T-helper 1 cell treated with Interleukin-12 subunit alpha and Interleukin-12 subunit beta and Interleukin-4 antibody, amounts not matched to agents 30 ng/mL and 1 ng/mL, for 36 hours (primary cell): ENCODE measurements at regions not wholly inside any gene's neighbourhood (a gene's known extent, or its start where the extent isn't known, plus 50 kb on each side); places are given as distances from the start of the nearest gene placed in this dataset.

Experiments
- intact Hi-C: fragments of 100-400 bp; cut with micrococcal nuclease; formaldehyde crosslinking; loops from one replicate; pipeline ENCODE4 v1.15.1; 2024

DNA sequence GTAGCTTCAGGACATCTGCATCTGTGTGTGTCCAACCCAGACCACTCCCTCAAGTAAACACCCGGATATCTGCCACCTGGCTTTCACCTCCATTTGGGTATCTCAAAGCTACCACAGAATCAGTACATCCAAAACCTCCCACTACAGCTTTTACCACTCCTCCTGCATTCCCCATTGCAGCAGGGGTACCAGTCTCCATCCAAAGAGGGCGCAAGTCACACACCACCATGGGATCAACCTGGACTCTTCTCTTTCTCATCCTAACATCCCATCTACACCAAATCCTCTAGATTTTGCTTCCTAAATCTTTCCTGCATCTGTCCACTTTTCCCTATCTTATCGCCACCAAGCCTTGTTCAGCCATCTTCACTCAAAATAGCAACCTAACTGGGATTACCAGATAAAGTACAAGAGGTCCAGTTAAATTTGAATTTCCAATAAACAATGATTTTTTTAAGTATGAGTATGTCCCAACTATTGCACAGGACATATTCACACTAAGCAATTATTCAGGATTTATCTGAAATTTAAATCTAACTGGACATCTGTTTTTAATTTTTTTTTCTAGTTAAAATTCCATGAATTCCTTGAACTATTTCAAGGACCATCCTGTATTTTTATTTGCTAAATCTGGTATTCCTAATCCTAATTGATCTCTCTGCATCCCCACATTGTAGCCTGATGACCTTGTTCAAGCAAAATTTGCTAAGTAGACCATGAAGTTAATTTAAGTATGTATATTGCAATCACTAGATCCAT is 164.3 kb upstream of the MLN start:
- intact Hi-C loops, result no loop called here

DNA sequence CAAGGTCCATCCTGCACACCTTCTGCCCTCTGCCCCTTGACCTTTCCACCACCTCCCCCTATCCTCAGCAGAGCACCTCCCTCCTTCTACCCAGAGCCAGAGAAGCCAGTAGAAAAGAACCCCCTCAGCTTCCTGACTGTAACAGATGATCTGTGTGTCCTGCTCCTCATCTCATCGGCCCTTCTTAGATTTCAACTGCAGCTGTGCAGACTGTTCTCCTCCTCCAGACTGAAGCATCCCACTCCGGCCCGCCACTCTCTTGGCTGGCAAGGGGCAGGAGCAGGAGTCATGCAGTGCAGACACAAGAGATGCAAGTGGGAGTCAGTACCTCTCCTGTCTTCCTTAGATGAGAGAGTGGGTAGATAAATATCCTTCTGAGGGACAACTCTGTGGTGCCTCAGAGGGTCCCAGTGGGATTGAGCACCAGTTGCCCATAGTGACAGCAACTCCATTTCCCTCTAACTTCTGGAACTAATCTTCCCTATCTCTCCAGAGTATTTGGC is 163.5 kb upstream of the MLN start:
- intact Hi-C loops, result no loop called here

DNA sequence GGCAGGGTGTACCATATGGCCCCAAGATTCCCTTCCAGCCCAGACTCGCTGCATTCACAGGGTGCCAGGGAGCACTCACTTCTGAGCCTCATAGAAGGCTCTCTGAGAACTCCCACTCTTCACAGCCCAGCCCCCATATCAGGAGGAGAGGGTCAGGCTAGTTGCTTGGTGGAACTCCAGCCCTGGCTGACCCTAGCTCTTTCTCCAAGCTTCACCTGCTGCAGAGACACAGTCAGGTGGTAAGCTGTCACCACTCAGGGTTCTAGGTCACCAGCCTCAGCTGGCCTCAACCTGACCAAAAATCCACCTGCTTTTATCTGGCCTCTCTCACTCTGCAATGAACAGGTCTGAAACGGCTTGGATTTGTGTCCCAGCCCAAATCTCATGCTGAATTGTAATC is 162.7 kb upstream of the MLN start:
- intact Hi-C loops, result no loop called here

DNA sequence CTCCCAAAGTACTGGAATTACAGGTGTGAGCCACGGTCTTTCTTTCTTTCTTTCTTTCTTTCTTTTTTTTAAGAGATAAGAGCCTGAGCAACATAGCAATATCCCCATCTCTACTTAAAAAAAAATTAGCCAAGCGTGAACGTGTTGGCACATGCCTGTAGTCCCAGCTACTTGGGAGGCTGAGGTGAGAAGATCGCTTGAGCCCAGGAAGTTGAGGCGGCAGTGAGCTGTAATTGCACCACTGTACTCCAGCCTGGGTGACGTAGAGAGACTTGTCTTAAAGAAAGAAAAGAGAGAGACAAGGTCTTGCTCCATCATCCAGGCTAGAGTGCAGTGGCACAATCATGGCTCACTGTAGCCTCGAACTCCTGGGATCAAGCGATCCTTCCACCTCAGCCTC is 162.0 kb upstream of the MLN start:
- intact Hi-C loops, result no loop called here

DNA sequence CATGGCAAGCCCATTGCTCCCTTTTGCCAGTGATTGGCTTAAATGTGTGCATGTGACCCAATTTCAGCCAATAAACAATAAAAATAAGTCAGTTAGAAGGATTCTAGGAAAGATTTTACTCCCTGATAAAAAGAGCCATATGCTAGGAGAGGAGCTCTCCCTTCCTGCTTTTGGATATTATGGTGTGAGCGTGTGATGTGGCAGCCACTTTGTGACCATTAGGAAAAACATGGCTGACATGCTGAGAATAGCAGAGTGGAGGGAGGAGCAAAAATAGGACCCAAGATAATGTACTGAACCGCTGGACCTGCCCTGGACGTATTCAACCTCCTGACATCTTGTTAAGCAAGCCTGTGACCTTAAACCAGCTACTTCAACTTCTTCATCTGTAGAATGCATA is 160.6 kb upstream of the MLN start:
- intact Hi-C loops, result no loop called here

DNA sequence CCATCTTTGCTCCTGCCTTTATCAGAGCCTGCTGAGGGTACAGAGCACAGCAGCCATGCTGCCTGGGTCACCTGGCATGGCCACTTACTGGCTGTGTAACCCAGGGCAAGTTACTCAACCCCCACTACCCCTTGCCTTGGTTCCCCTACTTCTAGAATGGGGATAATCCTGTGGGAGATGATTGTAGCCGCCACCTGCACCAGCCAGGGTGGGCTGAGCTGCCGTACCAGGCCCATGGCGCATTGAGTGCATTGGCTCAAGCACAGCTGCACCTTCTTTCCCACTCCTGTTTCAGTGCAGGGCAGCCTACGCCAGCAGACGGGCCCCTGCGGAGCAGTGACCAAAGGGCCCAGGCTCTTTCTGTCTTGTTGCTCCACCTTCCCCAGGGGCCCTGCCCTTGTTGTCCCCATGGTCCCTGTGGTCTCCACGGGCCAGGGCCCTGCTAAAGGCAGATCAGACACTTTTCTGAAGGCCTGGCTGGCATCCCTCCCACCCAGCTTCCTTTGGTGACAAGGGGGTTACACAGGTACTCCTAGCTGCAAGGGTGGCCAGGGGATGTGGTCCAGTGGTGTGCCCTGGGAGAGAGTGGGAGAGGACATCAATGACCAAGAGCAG is 159.4 kb upstream of the MLN start:
- intact Hi-C loops, result no loop called here

DNA sequence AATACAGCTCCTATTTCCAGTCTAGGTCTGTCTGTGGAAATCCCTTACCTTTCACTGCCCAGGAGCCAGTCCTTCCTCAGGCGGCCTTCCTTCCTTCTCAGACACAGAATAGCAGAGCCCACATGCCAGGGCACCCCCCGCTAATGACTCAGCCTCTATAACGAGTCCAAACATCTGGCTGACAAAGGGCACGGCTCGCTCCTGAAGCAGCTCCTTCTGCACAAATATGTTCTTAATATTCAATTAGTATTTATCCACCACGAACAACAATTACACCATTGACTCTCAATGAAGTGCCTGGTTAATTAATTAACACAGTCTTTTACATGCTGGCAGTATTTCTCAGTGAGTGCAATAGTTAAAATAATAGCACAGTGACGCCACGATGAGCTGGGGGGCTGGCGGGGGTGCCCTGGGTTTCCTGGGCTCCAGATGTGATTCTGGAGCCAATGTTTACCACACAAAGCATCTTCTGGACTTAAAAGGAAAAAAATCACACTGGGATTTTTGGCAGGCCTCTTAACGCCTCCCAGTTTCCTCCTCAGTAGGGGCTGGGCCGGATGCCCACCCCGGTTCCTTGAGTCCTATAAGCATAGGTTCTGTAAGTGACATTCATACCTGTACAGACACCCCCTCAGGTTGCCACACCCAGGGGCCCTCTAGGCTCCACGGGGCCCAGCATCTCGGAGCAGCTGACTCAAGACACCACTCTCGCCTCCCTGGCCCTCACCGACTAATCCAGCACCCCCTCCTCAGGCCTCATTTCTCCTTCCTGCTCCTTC is 158.6 kb upstream of the MLN start:
- intact Hi-C loops, result no loop called here

DNA sequence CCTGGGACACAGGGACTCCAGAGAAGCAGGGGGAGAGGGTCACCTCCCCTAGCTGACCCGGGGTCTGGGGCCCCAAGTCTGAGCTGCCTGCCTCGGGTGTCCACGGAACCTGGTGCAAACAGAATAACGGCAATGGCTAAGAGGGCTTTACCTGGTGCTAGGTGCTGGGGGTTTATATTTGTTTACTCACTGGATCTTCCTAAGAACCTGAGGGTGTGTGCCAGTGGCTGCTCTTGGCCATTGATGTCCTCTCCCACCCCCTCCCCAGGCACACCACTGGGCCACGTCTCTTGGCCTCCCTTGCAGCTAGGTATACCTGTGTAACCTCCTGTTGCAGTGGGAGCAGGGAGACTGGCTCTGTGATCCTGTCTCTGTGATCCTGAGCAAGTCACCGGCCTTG is 157.9 kb upstream of the MLN start:
- intact Hi-C loops, result no loop called here

DNA sequence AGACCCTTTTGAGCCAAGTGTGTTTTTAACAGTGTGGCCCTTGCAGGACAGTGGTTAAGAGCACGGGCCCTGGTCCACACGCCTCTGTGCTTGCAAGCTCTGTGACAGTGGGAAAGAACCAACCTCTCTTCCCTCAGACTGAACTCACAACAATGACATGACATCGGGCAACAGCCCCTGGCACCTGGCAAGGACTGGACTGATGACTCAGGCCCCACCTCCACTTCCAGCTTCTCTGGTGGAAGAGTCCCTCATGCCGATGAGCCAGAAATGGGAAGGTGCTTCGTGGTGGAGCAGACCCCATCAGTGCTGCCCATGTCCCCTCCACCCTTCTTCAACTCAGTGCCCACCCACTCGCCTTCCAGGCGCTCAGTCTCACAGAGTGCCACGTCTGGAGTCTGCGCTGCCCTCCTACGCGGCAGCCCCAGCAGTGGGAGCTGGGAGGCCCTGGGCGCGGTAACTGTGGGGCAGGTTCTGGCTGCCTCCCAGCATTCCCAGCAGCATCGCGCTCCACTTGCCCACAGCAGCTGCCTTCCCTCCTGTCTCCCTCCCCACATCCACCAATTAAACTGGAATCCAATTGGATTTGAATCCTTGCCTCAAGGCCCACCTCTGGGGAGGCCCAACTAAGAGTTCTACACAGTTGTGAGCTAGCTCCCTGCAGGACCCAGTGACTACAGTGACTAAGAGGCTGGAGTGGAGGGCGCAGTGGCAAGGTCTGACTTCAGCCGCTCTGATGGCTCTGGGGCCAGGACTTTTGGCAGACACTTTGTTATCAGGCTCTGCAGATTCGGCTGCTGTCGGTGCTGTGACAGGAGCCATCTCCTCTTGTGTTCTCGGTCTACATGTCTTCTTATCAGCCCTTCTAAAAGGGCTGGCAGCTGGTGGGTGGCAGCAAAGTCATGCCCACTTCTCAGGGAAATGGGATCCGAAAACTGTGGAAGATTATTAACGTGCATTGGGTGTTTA is 156.8 kb upstream of the MLN start:
- intact Hi-C loops, result no loop called here

DNA sequence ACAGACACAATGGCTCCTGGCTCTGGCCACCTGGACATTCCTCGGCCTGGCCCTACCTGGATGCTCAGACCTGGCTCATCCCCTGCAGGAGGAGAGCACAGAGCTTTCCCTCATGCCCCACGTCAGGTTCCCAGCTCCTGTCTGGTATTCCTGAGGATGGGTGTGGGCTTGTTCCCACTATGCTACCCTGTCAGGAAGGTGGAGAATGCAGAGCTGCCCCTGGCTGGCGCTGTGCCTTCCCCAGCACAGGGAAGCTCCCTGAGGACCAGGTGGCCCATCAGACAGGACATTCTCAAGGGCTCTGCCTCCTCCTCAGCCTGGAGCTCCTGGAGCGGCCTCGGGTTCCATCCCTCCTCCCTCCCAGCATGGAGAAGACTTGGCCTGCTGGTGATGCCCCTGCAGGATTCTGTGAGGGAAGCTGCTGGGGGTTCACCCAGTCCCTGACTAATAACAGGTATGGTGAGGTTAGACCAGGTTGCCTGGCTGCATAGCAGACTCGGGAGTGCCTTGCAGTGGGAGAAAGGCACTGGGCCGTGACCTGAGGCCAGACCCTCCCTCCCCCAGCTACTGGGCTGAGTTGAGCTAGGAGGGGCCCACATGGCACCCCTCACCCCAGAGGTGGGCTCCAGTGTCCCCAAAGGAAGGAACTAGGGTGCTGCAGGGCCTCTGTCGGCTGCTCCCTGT is 156.0 kb upstream of the MLN start:
- intact Hi-C loops, result no loop called here

DNA sequence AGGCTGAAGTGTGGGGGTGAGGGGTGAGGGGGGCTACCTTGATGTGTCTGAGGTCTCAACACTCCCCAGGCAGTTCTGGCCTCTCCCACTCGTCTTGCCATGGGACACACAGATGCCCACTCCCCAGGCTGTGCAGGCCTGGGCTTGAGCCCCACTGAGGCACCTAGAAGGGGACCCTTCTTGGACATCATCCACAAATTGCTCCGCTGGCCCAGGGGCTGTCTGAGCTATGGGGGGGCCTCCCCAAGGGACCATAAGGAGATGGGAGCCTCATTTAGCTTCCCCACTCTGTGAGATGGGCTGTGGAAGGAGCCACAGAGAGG is 155.5 kb upstream of the MLN start:
- intact Hi-C loops, result no loop called here

DNA sequence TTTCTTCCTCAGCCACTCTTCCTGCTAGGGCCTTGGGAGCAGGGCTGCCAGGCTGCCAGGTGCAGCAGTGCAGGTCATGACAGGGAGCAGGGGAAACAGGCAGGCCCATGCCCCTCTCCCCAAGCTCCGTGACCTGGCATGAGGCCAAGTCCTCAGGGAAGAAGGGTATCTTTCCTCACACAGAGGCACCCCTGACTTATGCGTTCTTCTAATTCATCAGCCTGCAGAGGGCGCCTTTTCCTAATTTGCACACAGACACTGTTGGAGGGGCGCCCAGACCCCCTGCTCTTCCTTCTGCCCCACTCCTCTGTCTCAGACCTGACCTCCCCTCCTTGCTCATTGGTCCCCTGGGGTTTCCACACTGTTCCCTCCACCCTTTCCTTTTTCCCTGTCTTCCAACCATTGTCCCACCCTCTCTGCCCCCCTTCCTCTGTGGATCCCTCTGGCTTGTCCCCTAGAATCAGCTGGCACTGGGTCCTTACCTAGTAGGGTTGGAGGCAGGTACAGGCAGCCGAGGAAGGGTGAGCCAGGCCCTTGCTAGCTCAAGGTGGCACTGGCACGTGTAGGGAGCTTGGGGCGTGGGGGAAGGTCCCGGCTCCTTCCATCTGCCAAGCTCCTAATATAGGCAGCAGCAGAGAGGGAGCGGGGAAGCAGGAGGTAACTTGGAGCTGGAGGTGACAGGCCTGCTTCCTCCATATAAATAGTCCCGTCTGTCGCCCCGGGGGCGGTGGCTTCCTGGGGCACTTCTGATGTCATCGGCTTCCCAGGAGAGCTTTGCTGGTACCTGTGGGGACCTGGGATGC is 154.9 kb upstream of the MLN start:
- intact Hi-C loops, result no loop called here

DNA sequence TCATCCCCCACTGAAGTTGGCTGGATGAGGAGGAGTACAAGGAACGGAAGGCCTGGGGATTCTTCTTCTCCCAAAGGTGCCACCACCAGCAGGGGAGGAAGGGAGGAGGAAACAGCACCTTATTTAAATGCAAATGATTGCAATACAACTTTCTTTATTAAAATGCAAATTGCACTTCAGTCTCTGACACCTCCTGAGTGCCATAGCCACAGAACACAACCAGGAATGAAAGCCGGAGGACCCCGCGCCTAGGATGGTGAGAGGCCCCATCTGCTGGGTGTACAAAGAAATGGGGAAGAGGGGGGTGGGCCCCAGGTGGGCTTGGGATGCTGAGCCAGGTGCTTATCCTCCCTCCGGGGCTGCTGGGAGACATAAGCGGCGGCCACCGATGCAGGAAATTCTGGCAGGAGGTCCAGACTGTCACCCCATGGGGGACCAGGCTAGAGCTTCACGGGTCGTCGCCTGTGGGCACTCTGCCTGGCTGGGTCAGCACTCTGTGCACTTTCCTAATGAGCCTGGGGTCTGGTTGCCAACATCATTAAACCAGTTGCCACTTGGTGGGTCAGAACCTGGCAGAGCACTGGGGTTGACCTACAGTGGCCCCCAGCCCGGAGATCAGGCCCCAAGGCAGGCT is 154.2 kb upstream of the MLN start:
- intact Hi-C loops, result no loop called here

DNA sequence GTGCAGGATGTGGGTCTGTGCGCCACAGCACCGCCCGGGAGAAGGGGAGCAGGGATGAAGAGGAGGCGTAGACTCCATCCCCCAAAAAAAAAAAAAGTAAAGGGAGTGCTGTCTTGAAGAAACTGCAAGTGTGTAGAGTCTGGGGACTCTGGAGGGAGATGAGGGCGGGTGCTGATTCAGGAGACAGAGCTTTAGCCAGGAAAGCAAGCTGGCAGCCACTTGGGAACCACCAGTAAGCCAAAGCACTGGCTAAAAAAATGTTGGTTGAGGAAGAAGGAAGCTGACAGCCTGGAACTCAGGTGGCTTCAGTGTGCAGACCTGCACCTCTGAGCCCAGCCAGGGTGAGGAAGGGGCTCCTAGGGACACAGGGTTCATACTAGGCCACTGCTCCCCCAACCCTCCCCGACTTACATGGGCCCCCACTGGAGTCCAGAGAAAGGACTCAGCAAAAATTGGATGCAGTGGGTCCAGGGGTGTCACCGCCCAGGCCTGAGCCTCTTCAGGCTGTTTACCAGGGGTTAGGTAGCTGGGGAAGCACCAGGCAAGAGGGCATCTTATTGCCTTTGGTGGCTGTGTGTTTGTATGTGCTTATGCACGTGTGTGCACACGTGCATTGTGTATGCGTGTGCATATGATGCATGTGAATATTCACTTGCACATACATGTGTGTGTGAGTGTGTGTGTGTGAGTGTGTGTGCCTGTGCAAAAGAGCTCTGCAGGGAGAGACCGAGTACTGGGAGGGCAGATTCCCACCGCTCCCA is 153.5 kb upstream of the MLN start:
- intact Hi-C loops, result no loop called here

DNA sequence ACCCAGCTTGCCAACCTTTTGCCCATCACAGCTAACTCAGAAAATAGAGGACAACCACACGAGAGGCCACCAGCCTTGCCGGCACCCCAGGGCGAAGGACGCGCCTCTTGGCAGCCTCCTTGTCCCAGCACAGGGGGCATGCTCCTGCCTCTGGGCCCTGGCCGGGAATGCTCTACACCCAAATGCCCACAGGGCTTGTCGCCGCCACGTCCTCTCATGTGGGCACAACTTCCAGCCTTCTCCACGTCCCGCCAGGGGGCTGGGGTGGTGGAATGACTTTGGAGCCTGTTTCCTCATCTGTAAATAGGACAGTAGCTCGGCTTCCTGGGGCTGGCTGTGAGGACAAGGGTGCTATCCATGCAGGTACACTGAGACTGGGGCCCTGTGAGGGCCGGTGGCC is 152.4 kb upstream of the MLN start:
- intact Hi-C loops, result no loop called here

DNA sequence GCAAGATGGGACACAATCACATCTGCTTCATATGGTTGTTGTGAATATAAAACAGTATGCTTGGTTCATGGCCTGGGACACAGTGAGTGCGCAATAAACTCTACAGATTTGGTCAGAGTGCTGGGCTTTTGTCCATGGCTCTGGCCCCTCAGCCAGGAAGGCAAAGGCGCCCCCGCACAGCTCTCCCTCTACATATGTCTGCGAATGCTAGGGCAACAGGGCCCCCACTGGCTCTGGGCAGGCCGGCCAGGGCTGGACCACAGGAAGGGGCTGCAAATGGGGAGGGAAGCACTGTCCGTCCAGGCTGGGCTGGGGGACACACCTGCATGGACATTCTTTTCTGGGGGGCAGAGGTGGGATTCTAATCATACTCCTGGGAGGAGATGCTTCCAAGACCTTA is 151.8 kb upstream of the MLN start:
- intact Hi-C loops, result no loop called here

DNA sequence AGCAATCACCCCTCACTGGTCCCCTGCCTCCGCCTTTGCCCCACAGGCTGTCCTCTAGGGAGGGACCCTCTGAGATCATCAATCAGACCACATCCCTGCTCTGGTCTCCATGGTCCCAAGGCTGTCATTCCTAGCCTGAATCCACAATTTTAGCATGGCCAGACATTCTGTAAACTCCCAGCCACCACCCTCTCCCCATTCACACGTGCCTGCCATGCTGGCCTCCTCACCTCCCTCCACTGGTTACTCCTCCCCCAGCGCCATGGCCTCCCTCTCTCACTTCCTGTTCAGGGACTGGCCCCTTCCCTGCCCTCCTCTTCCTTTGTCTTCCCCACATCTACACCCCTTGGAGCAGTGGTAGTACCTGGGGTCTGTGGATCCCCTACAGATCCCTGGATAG is 150.7 kb upstream of the MLN start:
- intact Hi-C loops, result no loop called here

DNA sequence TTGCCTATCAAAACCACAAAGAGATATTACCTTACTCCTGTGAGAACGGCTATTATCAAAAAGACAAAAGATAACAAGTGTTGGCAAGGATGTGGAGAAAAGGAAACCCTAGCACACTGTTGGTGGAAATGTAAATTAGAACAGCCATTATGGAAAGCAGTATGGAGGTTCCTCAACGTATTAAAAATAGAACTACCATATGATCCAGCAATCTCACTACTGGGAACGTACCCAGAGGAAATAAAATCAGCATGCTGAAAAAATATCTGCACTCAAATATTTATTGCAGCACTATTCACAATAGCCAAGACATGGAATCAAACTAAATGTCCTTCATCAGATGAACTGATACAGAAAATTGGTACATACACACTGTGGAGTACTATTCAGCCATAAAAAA is 149.4 kb upstream of the MLN start:
- intact Hi-C loops, result no loop called here

DNA sequence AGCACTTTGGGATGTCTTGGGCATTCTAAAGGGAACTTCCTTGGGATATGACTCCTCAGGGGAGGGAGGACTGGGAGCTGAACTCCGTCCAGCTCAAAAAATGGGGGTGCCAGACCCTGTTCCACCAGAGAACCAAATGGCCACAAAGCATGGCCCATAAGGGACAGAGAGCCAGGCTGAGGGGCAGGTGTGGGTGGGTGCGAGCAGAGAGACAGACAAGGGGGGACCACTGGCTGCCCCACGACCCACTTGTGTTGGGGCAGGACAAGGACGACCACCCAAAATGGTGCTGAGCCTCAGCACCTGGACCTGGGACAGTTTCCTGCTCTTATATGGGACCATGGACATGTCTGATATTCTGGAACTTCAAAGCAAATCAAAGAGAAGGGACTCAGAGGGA is 148.2 kb upstream of the MLN start:
- intact Hi-C loops, result no loop called here
